SK-N-SH (cell line): ENCODE measurements at regions not wholly inside any gene's neighbourhood (a gene's known extent, or its start where the extent isn't known, plus 50 kb on each side); places are given as distances from the start of the nearest gene placed in this dataset.

Experiments used
- NFIC ChIP-seq: IDR thresholded peaks from 2 replicates; pipeline ENCODE4 v1.4.0; 2012; ENCODE audit warnings: borderline replicate concordance
- POLR2AphosphoS5 ChIP-seq: IDR thresholded peaks from 2 replicates; pipeline ENCODE4 v1.6.1; 2012; ENCODE audit warnings: low read depth, low read length
- RFX5 ChIP-seq: IDR thresholded peaks from 2 replicates; pipeline ENCODE4 v1.6.1; 2012; ENCODE audit warnings: mild to moderate bottlenecking, improper control_type of control experiment, low read length
- TF ChIP-seq, protein P1 (sequence below): fragments of 200-600 bp; sonication (generic); IDR thresholded peaks from 2 replicates; pipeline ENCODE4 v1.6.1; 2017; ENCODE audit warnings: antibody characterized with exemption, mild to moderate bottlenecking, moderate library complexity

DNA sequence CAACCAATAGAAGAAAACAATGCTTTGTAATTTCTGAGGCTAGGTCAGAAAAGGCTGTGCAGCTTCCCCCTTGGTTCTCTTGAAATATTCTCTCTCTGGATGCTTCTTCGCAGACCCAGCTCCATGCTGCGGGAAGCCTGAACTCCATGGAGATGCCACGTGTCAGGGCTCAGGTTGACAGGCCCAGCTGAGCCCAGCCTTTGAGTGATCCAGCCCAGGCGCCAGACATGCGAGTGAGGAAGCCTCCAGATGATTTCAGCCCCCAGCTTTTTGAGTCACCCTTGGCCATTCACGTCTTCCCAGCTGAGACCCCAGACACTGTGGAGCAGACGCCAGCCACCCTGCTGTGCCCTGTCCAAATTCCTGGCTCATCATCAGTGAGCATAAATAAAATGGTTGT lies 378.4 kb upstream of the NRP1 start:
- TF ChIP-seq POLR2AphosphoS5 (no peak), RFX5 (no peak), NFIC (no peak)
- TF ChIP-seq, protein P1, sequence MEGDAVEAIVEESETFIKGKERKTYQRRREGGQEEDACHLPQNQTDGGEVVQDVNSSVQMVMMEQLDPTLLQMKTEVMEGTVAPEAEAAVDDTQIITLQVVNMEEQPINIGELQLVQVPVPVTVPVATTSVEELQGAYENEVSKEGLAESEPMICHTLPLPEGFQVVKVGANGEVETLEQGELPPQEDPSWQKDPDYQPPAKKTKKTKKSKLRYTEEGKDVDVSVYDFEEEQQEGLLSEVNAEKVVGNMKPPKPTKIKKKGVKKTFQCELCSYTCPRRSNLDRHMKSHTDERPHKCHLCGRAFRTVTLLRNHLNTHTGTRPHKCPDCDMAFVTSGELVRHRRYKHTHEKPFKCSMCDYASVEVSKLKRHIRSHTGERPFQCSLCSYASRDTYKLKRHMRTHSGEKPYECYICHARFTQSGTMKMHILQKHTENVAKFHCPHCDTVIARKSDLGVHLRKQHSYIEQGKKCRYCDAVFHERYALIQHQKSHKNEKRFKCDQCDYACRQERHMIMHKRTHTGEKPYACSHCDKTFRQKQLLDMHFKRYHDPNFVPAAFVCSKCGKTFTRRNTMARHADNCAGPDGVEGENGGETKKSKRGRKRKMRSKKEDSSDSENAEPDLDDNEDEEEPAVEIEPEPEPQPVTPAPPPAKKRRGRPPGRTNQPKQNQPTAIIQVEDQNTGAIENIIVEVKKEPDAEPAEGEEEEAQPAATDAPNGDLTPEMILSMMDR: no peak
